A549 (cell line): ENCODE measurements at regions not wholly inside any gene's neighbourhood (a gene's known extent, or its start where the extent isn't known, plus 50 kb on each side); places are given as distances from the start of the nearest gene placed in this dataset.

Experiments used
- ATAC-seq, 2 experiments: fragments of 200-7000 bp in 1 of 2; fragments of >200 bp in 1 of 2; cut with Nextera tagmentation in 1 of 2; cut with Tn5 transposase in 1 of 2; 3 replicates each; pipeline versions ENCODE4 v1.8.0 to v1.9.1; 2018 to 2020; ENCODE audit warnings: mild to moderate bottlenecking in 1 of 2, moderate library complexity in 1 of 2
- CTCF ChIA-PET: fragments of 300-600 bp; sonication (Branson Sonifier 250); formaldehyde crosslinking; extraction: SDS; loops from one replicate; lab custom pipeline; 2021; ENCODE audit warnings: antibody characterized with exemption, inconsistent platforms; lab: Yijun Ruan, JAX
- POLR2A ChIA-PET: fragments of 350-600 bp; formaldehyde crosslinking; extraction: SDS; loops from one replicate; lab custom pipeline; 2021; ENCODE audit warnings: antibody characterized with exemption, inconsistent platforms; lab: Yijun Ruan, JAX
- DNase-seq, 2 experiments: peaks; one replicate each; pipeline versions ENCODE4 v3.0.0 to v3.0.0-alpha.2; 2011 to 2016; ENCODE audit warnings: low read depth in 1 of 2, low spot score in 1 of 2
- FAIRE-seq: peaks from 2 replicates; lab custom pipeline; 2011; peaks lifted over from hg19 to GRCh38; lab: Jason Lieb, UNC
- H3K27ac ChIP-seq, 2 experiments: fragments of >200 bp; sonication (Bioruptor Twin); formaldehyde crosslinking; 3 replicates each; pipeline ENCODE4 v1.5.1; 2016 to 2017
- H3K4me1 ChIP-seq: fragments of >200 bp; sonication (Bioruptor Twin); formaldehyde crosslinking; 3 replicates; pipeline ENCODE4 v1.6.1; 2016
- H3K4me2 ChIP-seq: fragments of >200 bp; sonication (Bioruptor Twin); formaldehyde crosslinking; 3 replicates; pipeline ENCODE4 v1.6.1; 2016
- H3K4me3 ChIP-seq: fragments of >200 bp; sonication (Bioruptor Twin); formaldehyde crosslinking; 3 replicates; pipeline ENCODE4 v1.5.1; 2016
- H3K9me3 ChIP-seq: fragments of >200 bp; sonication (Bioruptor Twin); formaldehyde crosslinking; 3 replicates; pipeline ENCODE4 v1.6.1; 2016
- BCL3 ChIP-seq: fragments of >200 bp; sonication (Bioruptor Twin); formaldehyde crosslinking; IDR thresholded peaks from 3 replicates; pipeline ENCODE4 v1.6.1; 2016
- BHLHE40 ChIP-seq: IDR thresholded peaks from 2 replicates; pipeline ENCODE4 v1.6.1; 2012; ENCODE audit warnings: low read depth, low read length, inconsistent platforms
- CBX8 ChIP-seq: fragments of 200-600 bp; sonication (generic); IDR thresholded peaks from 2 replicates; pipeline ENCODE4 v1.6.1; 2016
- CEBPB ChIP-seq, 2 experiments: fragments of >200 bp in 1 of 2; sonication (Bioruptor Twin) in 1 of 2; formaldehyde crosslinking in 1 of 2; IDR thresholded peaks; 2 replicates each; pipeline ENCODE4 v1.6.1; 2012 to 2016
- CHD2 ChIP-seq: fragments of 150-350 bp; IDR thresholded peaks from 2 replicates; pipeline ENCODE4 v1.6.1; 2014; ENCODE audit warnings: low read length; ENCODE audit not compliant: partially characterized antibody
- CHD4 ChIP-seq: fragments of 200-600 bp; sonication (generic); IDR thresholded peaks from 2 replicates; pipeline ENCODE4 v1.6.1; 2016; ENCODE audit warnings: antibody characterized with exemption, mild to moderate bottlenecking, borderline replicate concordance
- E2F6 ChIP-seq: IDR thresholded peaks from 2 replicates; pipeline ENCODE4 v1.6.1; 2012; ENCODE audit warnings: low read depth, borderline replicate concordance
- EHF ChIP-seq: fragments of 250-450 bp; sonication (Bioruptor Pico); IDR thresholded peaks from 2 replicates; pipeline ENCODE4 v1.5.0; 2020; ENCODE audit warnings: mild to moderate bottlenecking
- EHMT2 ChIP-seq: fragments of 200-600 bp; sonication (generic); IDR thresholded peaks from 2 replicates; pipeline ENCODE4 v1.6.1; 2016; ENCODE audit warnings: antibody characterized with exemption, low read depth, mild to moderate bottlenecking, moderate library complexity
- FOXS1 ChIP-seq: fragments of 250-450 bp; sonication (Bioruptor Pico); IDR thresholded peaks from 2 replicates; pipeline ENCODE4 v1.5.0; 2020; ENCODE audit warnings: mild to moderate bottlenecking, moderate library complexity
- GATA3 ChIP-seq: IDR thresholded peaks from 2 replicates; pipeline ENCODE4 v1.6.1; 2012; ENCODE audit warnings: borderline replicate concordance
- HEYL ChIP-seq: fragments of 250-450 bp; sonication (Bioruptor Pico); IDR thresholded peaks from 2 replicates; pipeline ENCODE4 v1.8.0; 2021; ENCODE audit warnings: mild to moderate bottlenecking, moderate library complexity
- HOXB13 ChIP-seq: fragments of 250-450 bp; sonication (Bioruptor Pico); IDR thresholded peaks from 2 replicates; pipeline ENCODE4 v1.5.0; 2020; ENCODE audit warnings: low read depth, mild to moderate bottlenecking, moderate library complexity
- MAFK ChIP-seq: fragments of 450-650 bp; IDR thresholded peaks from 2 replicates; pipeline ENCODE4 v1.6.1; 2014; ENCODE audit not compliant: partially characterized antibody
- MAX ChIP-seq: IDR thresholded peaks from 2 replicates; pipeline ENCODE4 v1.6.1; 2012
- MAZ ChIP-seq: fragments of 150-350 bp; IDR thresholded peaks from 2 replicates; pipeline ENCODE4 v1.6.1; 2014; ENCODE audit warnings: antibody characterized with exemption, low read depth, low read length, borderline replicate concordance
- NFE2L2 ChIP-seq: fragments of 150-350 bp; conservative IDR thresholded peaks from 2 replicates; pipeline ENCODE4 v1.6.1; 2014; ENCODE audit warnings: low read length
- POLR2A ChIP-seq: IDR thresholded peaks from 2 replicates; pipeline ENCODE4 v1.6.1; 2012; ENCODE audit warnings: mild to moderate bottlenecking, low read length
- RAD21 ChIP-seq, 2 experiments: fragments of >200 bp in 1 of 2; sonication (Bioruptor Twin) in 1 of 2; formaldehyde crosslinking in 1 of 2; IDR thresholded peaks in 1 of 2; conservative IDR thresholded peaks in 1 of 2; 2 replicates in 1 of 2; 3 replicates in 1 of 2; pipeline ENCODE4 v1.6.1; 2012 to 2018; ENCODE audit warnings: inconsistent platforms in 1 of 2
- RARB ChIP-seq: fragments of 250-450 bp; sonication (Bioruptor Pico); IDR thresholded peaks from 2 replicates; pipeline ENCODE4 v1.8.0; 2021; ENCODE audit warnings: mild to moderate bottlenecking, moderate library complexity
- RCOR1 ChIP-seq: fragments of 150-350 bp; IDR thresholded peaks from 2 replicates; pipeline ENCODE4 v1.6.1; 2014; ENCODE audit warnings: antibody characterized with exemption, low read length, low read depth
- RFX5 ChIP-seq: fragments of 450-650 bp; IDR thresholded peaks from 2 replicates; pipeline ENCODE4 v1.7.1; 2014; ENCODE audit warnings: antibody characterized with exemption, mild to moderate bottlenecking, moderate library complexity
- RNF2 ChIP-seq: fragments of 200-600 bp; sonication (generic); IDR thresholded peaks from 2 replicates; pipeline ENCODE4 v1.6.1; 2016; ENCODE audit warnings: low read depth, mild to moderate bottlenecking, antibody characterized with exemption, moderate library complexity, borderline replicate concordance
- SMC3 ChIP-seq: fragments of >200 bp; sonication (Bioruptor Twin); formaldehyde crosslinking; IDR thresholded peaks from 3 replicates; pipeline ENCODE4 v1.6.1; 2018; ENCODE audit warnings: inconsistent platforms
- TFCP2L1 ChIP-seq: fragments of 250-450 bp; sonication (Bioruptor Pico); IDR thresholded peaks from 2 replicates; pipeline ENCODE4 v1.5.0; 2021; ENCODE audit warnings: mild to moderate bottlenecking
- TP53 ChIP-seq: fragments of 250-450 bp; sonication (Bioruptor Pico); IDR thresholded peaks from 2 replicates; pipeline ENCODE4 v1.5.0; 2021; ENCODE audit warnings: mild to moderate bottlenecking, moderate library complexity
- WGBS: methylation state at CpG from one replicate; pipeline ENCODE4 v1.1.6; 2017; ENCODE audit errors: missing lambda C conversion rate; 5-methylcytosine and 5-hydroxymethylcytosine counted together
- TF ChIP-seq, protein P1 (sequence below): fragments of >200 bp; sonication (Bioruptor Twin); formaldehyde crosslinking; IDR thresholded peaks from 3 replicates; pipeline ENCODE4 v1.5.1; 2016

- 86% methylated on average over 10 of the region's 10 CpGs for WGBS
- CTCF ChIA-PET: interaction anchor here (0.8 to 5.9 kb wide), 26 partner anchors 10 to 1431 kb away, joined by 3 to 47 read pairs (median 5); no protein-coding TSS in a partner anchor
- H3K4me2 ChIP-seq: no peak overlapping the region
- POLR2A ChIA-PET: interaction anchor here (1.3 kb wide), 1 partner anchor 34 kb away, joined by 4 read pairs; no protein-coding TSS in a partner anchor
- peaks cover 5% of the 10 kb centered on the region; the same call in 2 of the 3 replicates for H3K4me1 ChIP-seq
- FAIRE-seq (no peak), DNase-seq (no peak), ATAC-seq (no peak)
- H3K9me3 ChIP-seq: no peaks in the 10 kb centered on the region
- TF ChIP-seq POLR2A (no peak), MAZ (no peak), TFCP2L1 (CRISPR knock-in tag) (no peak), EHF (CRISPR knock-in tag) (no peak), MAX (no peak), RFX5 (no peak)
- H3K4me3 ChIP-seq: no peak overlapping the region
- H3K27ac ChIP-seq: no peak overlapping the region
Measured at GRCh38 chr9:107426126-107426525, 63.4 kb downstream of the KLF4 start.

- POLR2A ChIA-PET: interaction anchor here (1.1 to 1.3 kb wide), 2 partner anchors 35 to 40 kb away, joined by 4 to 8 read pairs; no protein-coding TSS in a partner anchor
- H3K27ac ChIP-seq: peak overlapping the region; percentile 78 to 89
- peak; percentile 82 to 86 for ATAC-seq
- no peak for FAIRE-seq
- H3K4me3 ChIP-seq: peak overlapping the region; percentile 26
- 50% methylated on average over 27 of the region's 47 CpGs for WGBS
- H3K4me1 ChIP-seq: peaks cover 5% of the 10 kb centered on the region; the same call in 2 of the 3 replicates
- H3K9me3 ChIP-seq: no peaks in the 10 kb centered on the region
- TF ChIP-seq, protein P1, sequence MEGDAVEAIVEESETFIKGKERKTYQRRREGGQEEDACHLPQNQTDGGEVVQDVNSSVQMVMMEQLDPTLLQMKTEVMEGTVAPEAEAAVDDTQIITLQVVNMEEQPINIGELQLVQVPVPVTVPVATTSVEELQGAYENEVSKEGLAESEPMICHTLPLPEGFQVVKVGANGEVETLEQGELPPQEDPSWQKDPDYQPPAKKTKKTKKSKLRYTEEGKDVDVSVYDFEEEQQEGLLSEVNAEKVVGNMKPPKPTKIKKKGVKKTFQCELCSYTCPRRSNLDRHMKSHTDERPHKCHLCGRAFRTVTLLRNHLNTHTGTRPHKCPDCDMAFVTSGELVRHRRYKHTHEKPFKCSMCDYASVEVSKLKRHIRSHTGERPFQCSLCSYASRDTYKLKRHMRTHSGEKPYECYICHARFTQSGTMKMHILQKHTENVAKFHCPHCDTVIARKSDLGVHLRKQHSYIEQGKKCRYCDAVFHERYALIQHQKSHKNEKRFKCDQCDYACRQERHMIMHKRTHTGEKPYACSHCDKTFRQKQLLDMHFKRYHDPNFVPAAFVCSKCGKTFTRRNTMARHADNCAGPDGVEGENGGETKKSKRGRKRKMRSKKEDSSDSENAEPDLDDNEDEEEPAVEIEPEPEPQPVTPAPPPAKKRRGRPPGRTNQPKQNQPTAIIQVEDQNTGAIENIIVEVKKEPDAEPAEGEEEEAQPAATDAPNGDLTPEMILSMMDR: peak; percentile 71
- TF ChIP-seq MAX (peak; percentile 92), TP53 (CRISPR knock-in tag) (peak; percentile 79), HEYL (no peak), EHF (CRISPR knock-in tag) (no peak), E2F6 (peak; percentile 83; the same call in 1 of the 2 replicates), RAD21 (conservative IDR thresholded peaks at IDR 0.05 in 1 of 2, IDR thresholded peaks at IDR 0.05 in 1 of 2) (peak; percentile 43 to 47; a peak in 4 of 5 replicates), HOXB13 (0 out of 2 replicates have a peak, but pooled peaks have one; percentile 53), SMC3 (peak; percentile 33; the same call in 1 of the 3 replicates), CEBPB (IDR thresholded peaks at IDR 0.05) (0 out of 4 replicates have a peak, but pooled peaks of 1 of the 2 experiments have one; percentile 8), NFE2L2 (no peak)
- TF ChIP-seq, all 56 proteins: peak for 8
- peak overlapping the region; percentile 82 for H3K4me2 ChIP-seq
- DNase-seq: peak; percentile 48 to 72
- CTCF ChIA-PET: interaction anchor here (0.5 to 5.9 kb wide), 45 partner anchors 10 to 1526 kb away, joined by 3 to 47 read pairs (median 4); no protein-coding TSS in a partner anchor
Measured at GRCh38 chr9:107425101-107426025, 64.2 kb downstream of the KLF4 start.

- CTCF ChIA-PET: interaction anchor here (0.6 to 5.9 kb wide), 13 partner anchors 12 to 1390 kb away, joined by 3 to 47 read pairs (median 9); no protein-coding TSS in a partner anchor
- WGBS: 90% methylated on average over 6 of the region's 6 CpGs
- no peaks in the 10 kb centered on the region for H3K9me3 ChIP-seq
- ATAC-seq (no peak), FAIRE-seq (no peak), DNase-seq (no peak)
- H3K4me2 ChIP-seq: no peak overlapping the region
- H3K4me1 ChIP-seq: peaks cover 5% of the 10 kb centered on the region; the same call in 2 of the 3 replicates
- H3K4me3 ChIP-seq: no peak overlapping the region
- POLR2A ChIA-PET: no interaction called here
- H3K27ac ChIP-seq: no peak overlapping the region
- no peak for TF ChIP-seq BCL3
- TF ChIP-seq MAFK: no peak
- no peak for TF ChIP-seq RNF2
- no peak for TF ChIP-seq EHMT2
- TF ChIP-seq MAZ: no peak
- no peak for TF ChIP-seq GATA3
- no peak for TF ChIP-seq TP53 (CRISPR knock-in tag)
- no peak for TF ChIP-seq CBX8
- no peak for TF ChIP-seq BHLHE40
- TF ChIP-seq CHD4: no peak
- TF ChIP-seq CEBPB (IDR thresholded peaks at IDR 0.05): no peak
- TF ChIP-seq CHD2: no peak
- no peak for TF ChIP-seq FOXS1 (CRISPR knock-in tag)
- TF ChIP-seq RARB (CRISPR knock-in tag): no peak
- TF ChIP-seq TFCP2L1 (CRISPR knock-in tag): no peak
- TF ChIP-seq RCOR1: no peak
Measured at GRCh38 chr9:107423540-107423939, 66.0 kb downstream of the KLF4 start.
